Thyroid gland (tissue), 4 donors: ENCODE measurements at regions not wholly inside any gene's neighbourhood (a gene's known extent, or its start where the extent isn't known, plus 50 kb on each side); places are given as distances from the start of the nearest gene placed in this dataset.

Experiments
- CTCF ChIP-seq, 6 experiments: fragments of 200-600 bp in 3 of 6; fragments of 450-650 bp in 3 of 6; sonication (generic) in 3 of 6; IDR thresholded peaks; one replicate each; pipeline ENCODE4 v1.5.1; 2016 to 2019; ENCODE audit warnings: antibody characterized with exemption in 6 of 6, mild to moderate bottlenecking in 2 of 6, inconsistent platforms in 1 of 6, moderate library complexity in 1 of 6
- POLR2A ChIP-seq, 2 donors: fragments of 450-650 bp; IDR thresholded peaks; one replicate each; pipeline ENCODE4 v1.6.1; 2017; ENCODE audit warnings: antibody characterized with exemption in 2 of 2, mild to moderate bottlenecking in 2 of 2, moderate library complexity in 1 of 2

GRCh38 chr9:88927510-88927909 is 63.8 kb upstream of the S1PR3 start:
- TF ChIP-seq POLR2A (IDR thresholded peaks at IDR 0.05) (no peak), CTCF (IDR thresholded peaks at IDR 0.05) (no peak)
